ENCODE measurements at regions not wholly inside any gene's neighbourhood (a gene's known extent, or its start where the extent isn't known, plus 50 kb on each side); places are given as distances from the start of the nearest gene placed in this dataset.

GRCh38 chr10:47114680-47115186, 185.3 kb upstream of the GDF10 start:
- H3K27ac ChIP-seq (ENCODE audit: low read depth, low read length, poor library complexity, severe bottlenecking) = no peak overlapping the region
- no peaks in the 10 kb centered on the region for H4K20me1 ChIP-seq (ENCODE audit: insufficient read depth, low read length)
- no peaks in the 10 kb centered on the region for H3K9me2 ChIP-seq (ENCODE audit: low read depth, low read length)
- H3F3A ChIP-seq (ENCODE audit: insufficient read depth, low read length) = no peaks in the 10 kb centered on the region
- no peaks in the 10 kb centered on the region for H3K4me1 ChIP-seq (ENCODE audit: insufficient read depth, low read length, severe bottlenecking)
- TF ChIP-seq EZH2 (IDR thresholded peaks at IDR 0.05; ENCODE audit: borderline replicate concordance, low read length) = no peak
- TF ChIP-seq, protein P1, sequence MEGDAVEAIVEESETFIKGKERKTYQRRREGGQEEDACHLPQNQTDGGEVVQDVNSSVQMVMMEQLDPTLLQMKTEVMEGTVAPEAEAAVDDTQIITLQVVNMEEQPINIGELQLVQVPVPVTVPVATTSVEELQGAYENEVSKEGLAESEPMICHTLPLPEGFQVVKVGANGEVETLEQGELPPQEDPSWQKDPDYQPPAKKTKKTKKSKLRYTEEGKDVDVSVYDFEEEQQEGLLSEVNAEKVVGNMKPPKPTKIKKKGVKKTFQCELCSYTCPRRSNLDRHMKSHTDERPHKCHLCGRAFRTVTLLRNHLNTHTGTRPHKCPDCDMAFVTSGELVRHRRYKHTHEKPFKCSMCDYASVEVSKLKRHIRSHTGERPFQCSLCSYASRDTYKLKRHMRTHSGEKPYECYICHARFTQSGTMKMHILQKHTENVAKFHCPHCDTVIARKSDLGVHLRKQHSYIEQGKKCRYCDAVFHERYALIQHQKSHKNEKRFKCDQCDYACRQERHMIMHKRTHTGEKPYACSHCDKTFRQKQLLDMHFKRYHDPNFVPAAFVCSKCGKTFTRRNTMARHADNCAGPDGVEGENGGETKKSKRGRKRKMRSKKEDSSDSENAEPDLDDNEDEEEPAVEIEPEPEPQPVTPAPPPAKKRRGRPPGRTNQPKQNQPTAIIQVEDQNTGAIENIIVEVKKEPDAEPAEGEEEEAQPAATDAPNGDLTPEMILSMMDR (IDR thresholded peaks at IDR 0.05; ENCODE audit: low read length) = no peak
- no peak overlapping the region for H2AFZ ChIP-seq (ENCODE audit: low read length)
- no peak overlapping the region for H3K4me3 ChIP-seq (ENCODE audit: low read depth, low read length, poor library complexity, severe bottlenecking)
- H3K4me2 ChIP-seq (ENCODE audit: low read length) = no peak overlapping the region
- no peaks in the 10 kb centered on the region for H3K9me3 ChIP-seq (ENCODE audit: low read length)
- no peak overlapping the region for H3K9ac ChIP-seq (ENCODE audit: low read length)
- H3K27me3 ChIP-seq (ENCODE audit: insufficient read depth, low read length) = no peaks in the 10 kb centered on the region
- no peaks in the 10 kb centered on the region for H3K79me2 ChIP-seq (ENCODE audit: insufficient read depth, low read length)
- no peaks in the 10 kb centered on the region for H3K36me3 ChIP-seq (ENCODE audit: insufficient read depth, low read length)

DNA sequence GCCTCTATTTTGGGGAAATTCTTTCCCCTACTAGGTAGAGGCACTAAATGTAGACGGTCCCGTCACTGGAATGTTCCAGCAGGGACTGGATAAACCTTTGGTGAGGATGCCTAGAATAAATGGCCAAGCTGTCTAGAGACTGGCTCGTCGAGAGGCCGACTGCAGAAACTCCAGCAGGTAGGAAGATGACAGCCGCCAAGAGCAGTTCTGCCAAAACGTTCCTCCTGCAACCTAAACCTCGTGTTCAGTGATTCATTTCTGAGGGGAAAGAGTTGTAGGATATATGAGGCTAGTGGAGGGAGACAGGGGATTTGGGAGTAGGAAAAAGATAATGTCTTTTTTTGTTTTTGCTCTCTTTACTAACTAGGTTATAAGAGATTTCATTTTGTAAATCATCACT, 184.7 kb upstream of the GDF10 start:
- TF ChIP-seq EZH2 (IDR thresholded peaks at IDR 0.05; ENCODE audit: borderline replicate concordance, low read length) = no peak
- TF ChIP-seq, protein P1 (IDR thresholded peaks at IDR 0.05; ENCODE audit: low read length) = no peak
- H3K9me3 ChIP-seq (ENCODE audit: low read length) = no peaks in the 10 kb centered on the region
- H3K9ac ChIP-seq (ENCODE audit: low read length) = no peak overlapping the region
- no peaks in the 10 kb centered on the region for H3F3A ChIP-seq (ENCODE audit: insufficient read depth, low read length)
- no peak overlapping the region for H3K27ac ChIP-seq (ENCODE audit: low read depth, low read length, poor library complexity, severe bottlenecking)
- H3K4me3 ChIP-seq (ENCODE audit: low read depth, low read length, poor library complexity, severe bottlenecking) = no peak overlapping the region
- H4K20me1 ChIP-seq (ENCODE audit: insufficient read depth, low read length) = no peaks in the 10 kb centered on the region
- no peak overlapping the region for H3K4me2 ChIP-seq (ENCODE audit: low read length)
- H3K79me2 ChIP-seq (ENCODE audit: insufficient read depth, low read length) = no peaks in the 10 kb centered on the region
- H3K36me3 ChIP-seq (ENCODE audit: insufficient read depth, low read length) = no peaks in the 10 kb centered on the region
- no peak overlapping the region for H2AFZ ChIP-seq (ENCODE audit: low read length)
- H3K4me1 ChIP-seq (ENCODE audit: insufficient read depth, low read length, severe bottlenecking) = no peaks in the 10 kb centered on the region
- H3K27me3 ChIP-seq (ENCODE audit: insufficient read depth, low read length) = no peaks in the 10 kb centered on the region
- no peaks in the 10 kb centered on the region for H3K9me2 ChIP-seq (ENCODE audit: low read depth, low read length)

- Histone ChIP-seq H3K9me2 (ENCODE audit: low read depth, low read length) (no peaks in the 10 kb centered on the region), H3K9me3 (ENCODE audit: low read length) (no peaks in the 10 kb centered on the region), H3K27ac (ENCODE audit: low read depth, low read length, poor library complexity, severe bottlenecking) (no peak overlapping the region), H3K4me1 (ENCODE audit: insufficient read depth, low read length, severe bottlenecking) (no peaks in the 10 kb centered on the region), H3K79me2 (ENCODE audit: insufficient read depth, low read length) (no peaks in the 10 kb centered on the region), H3K36me3 (ENCODE audit: insufficient read depth, low read length) (no peaks in the 10 kb centered on the region), H3K27me3 (ENCODE audit: insufficient read depth, low read length) (no peaks in the 10 kb centered on the region), H3F3A (ENCODE audit: insufficient read depth, low read length) (no peaks in the 10 kb centered on the region), H3K4me2 (ENCODE audit: low read length) (no peak overlapping the region), H2AFZ (ENCODE audit: low read length) (no peak overlapping the region), H4K20me1 (ENCODE audit: insufficient read depth, low read length) (no peaks in the 10 kb centered on the region), H3K4me3 (ENCODE audit: low read depth, low read length, poor library complexity, severe bottlenecking) (no peak overlapping the region), H3K9ac (ENCODE audit: low read length) (no peak overlapping the region)
- no peak for TF ChIP-seq EZH2 (IDR thresholded peaks at IDR 0.05; ENCODE audit: borderline replicate concordance, low read length)
- TF ChIP-seq, protein P1 (IDR thresholded peaks at IDR 0.05; ENCODE audit: low read length) = no peak
These were observed 183.6 kb upstream of the GDF10 start for GRCh38 chr10:47116445-47116844.
